HG02623 (cell line): ENCODE measurements at regions not wholly inside any gene's neighbourhood (a gene's known extent, or its start where the extent isn't known, plus 50 kb on each side); places are given as distances from the start of the nearest gene placed in this dataset.

ENCODE experiments used
- ATAC-seq: cut with Tn5 transposase; IDR thresholded peaks from one replicate; pipeline ENCODE4 v1.9.1; 2021; ENCODE audit warnings: moderate library complexity; ENCODE audit not compliant: unreplicated experiment

DNA sequence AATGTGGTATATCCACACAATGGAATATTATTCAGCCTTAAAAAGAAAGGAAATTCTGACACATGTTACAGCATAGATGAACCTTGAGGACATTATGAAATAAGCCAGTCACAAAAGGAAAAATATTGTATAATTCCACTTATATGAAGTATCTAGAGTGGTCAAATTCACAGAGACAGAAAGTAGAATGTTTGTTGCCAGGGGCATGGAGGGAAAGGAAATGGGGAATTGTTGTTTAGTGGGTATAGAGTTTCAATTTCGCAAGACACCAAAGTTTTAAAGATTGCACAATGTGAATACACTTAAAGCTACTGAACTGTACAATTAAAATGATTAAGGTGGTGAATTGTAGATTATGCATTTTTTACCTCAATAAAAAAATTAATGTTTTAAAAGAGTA, 92.9 kb downstream of the TXNL1 start:
- ATAC-seq: no peak

DNA sequence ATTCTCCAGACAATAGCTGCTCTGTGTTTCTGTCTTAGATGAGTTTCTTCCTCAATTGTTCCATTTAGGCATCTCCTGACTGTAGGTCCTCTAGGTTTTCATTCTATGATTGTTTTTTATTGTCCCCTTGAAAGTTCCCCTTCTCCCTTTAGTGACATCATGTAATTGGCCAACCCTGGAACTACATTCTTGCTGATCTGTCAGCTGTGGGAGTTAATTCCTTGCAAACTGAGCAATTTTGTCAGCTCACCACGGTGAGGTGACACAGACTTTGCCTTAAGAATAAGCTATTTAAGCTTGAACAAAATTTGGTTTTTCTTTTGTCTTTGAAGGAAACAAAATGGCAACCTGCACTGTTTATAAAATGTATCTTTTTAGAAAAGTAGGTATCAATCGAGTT, 95.9 kb downstream of the TXNL1 start:
- no peak for ATAC-seq

DNA sequence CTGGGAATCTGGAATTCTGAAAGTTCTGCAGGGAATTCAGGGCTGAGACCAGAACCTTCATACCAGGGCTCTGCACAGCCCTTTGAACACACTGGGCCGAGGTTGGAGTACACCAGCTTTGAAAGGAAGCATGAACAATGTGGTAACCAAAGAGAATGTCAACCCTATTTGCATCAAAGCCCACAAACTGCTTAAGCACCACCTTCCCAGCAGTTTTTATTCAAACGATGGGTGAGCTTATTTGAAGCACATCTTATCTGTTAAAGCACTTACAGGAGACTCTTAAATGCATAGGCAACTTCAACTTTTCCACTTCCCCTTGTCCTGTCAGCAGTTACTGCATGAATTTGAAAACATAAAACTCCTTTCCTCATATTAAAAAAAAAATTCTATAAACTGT, 96.6 kb downstream of the TXNL1 start:
- ATAC-seq: no peak

DNA sequence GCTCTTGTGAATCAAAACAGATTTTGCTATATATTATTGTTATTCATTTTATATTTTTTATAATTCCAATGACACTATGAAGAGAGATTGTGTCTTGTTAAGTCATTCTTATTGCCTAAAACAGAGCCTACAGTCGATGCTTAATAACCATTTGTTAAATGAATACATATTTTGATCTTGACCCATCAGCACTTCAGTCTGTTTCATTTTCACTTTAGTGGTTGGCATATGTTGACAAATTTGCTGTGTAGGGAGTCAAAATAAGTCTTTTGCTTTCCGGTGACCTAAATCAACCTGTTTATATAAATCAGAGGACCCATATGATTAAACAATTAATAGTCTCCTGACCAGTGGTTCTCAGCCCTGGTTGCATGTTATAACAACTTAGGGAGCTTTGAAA, 97.1 kb downstream of the TXNL1 start:
- no peak for ATAC-seq

DNA sequence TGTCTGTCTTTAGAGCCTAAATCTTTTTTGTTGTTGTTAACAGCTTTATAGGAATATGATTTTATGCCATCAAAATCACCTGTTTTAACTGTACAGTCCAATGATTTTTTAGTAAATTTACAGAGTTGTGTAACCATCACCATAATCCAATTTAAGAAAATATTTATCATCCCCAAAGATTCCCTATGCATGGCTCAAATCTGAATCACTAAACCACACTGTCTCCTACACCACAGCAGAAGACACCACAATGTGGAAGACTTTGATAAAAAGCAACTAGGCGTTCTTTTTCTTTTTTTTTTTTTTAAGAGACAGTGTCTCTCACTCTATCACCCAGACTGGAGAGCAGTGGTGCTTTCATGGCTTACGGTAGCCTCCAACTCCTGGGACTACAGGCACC, 99.6 kb downstream of the TXNL1 start:
- no peak for ATAC-seq

DNA sequence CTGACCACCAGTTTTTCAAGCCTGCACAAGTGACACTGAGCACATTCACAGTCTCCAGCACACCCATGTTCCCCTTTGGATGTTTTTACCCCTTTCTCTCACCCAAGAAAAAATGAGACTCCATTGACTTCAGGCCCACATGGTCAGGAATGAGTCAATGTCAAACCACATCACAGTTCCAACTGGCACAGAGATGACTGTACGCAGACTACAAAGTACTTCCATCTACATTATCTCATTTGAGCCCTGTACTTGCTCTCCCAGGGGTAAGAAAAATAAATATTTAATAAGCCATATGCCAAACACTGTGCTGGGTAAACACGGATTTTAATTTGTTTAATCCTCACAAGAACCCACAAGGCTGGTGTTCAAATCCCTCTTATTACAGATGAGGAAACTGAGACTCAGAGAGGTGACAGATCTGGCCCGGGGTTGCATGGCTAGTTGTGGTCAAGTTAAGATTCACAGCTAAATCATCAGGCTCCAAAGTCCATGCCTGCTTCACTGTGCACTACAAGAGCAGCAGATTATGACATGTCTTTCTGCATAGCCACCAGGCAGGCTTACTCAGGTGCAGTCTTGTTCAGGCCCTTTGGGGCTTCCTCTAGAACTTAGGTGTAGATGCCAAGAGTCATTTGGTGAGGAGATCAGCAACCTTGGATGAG, 106.1 kb downstream of the TXNL1 start:
- peak; percentile 88 for ATAC-seq

DNA sequence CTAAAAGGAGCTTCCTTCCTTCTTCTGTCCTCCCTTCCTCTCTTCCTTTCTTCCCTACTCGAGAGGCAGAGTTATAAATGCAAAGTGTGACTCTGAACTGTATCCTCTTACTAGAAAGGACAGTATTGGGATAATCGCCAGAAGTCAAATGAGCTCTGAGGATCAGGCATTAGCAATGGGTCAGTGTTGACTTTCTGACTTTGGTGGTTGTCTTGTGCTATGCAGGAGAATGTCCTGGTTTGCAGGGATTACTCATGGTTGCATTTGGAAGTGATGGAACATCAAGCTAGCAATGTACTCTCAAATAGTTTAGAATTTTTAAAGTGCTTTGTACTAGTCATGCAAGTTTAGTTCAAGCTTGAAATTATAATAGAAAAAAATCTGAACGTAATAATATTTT, 115.6 kb downstream of the TXNL1 start:
- no peak for ATAC-seq

DNA sequence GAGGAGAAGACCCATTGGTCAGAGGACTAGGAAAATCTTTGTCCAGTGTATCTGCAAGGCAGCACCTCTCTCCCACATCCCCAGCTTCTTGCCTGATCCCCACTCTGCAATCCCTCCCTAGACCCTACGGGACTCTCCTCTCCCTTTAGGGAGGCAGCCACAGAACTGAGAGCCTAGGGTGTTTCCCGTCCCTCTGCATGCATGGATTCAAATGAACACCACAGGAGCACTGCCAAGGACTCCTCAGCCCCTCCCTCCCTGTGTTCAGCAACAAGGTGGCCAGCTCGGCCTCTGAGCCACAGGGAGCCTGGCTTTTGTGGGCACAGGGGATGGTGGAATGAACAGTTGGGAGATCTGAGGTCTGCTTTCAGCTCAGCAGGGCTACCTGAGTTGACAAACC, 117.1 kb downstream of the TXNL1 start:
- ATAC-seq: no peak

DNA sequence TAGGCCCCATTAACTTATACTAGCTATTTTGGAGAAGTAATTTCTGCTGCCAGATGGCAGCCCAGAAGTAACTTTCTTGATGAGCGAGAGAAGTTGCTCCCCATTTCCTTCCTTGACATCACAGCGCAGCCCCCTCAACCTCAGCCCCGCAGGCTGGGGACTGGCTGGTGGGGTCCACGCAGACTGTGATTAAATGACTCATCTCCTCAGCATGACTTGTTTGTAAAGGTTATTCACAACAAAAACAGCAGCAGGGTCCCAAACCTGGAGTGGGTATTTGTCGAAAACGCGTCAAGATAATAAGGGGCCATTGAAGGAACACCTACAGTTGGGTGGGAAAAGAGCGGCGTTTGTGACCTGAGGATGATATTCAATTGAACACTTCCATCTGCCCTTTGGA, 120.6 kb downstream of the TXNL1 start:
- no peak for ATAC-seq

DNA sequence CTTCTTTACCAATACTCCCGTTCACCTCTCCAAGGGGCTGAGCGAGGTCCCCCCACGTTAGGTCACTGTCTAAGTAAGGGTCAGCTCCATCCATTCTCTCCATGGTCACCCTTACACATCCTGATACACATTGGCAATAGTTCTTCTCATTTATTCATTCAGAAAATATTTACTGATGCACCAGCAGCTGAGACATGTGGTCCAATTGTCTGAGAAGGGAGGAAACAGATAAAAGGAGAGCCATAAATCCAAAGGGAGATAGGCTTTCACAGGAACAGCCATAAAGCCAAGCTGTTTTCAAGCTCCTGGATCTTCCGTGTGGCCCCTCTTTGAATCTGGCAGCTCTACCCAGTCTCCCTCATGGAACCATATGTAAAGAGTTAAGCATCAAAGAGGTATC, 121.2 kb downstream of the TXNL1 start:
- no peak for ATAC-seq

DNA sequence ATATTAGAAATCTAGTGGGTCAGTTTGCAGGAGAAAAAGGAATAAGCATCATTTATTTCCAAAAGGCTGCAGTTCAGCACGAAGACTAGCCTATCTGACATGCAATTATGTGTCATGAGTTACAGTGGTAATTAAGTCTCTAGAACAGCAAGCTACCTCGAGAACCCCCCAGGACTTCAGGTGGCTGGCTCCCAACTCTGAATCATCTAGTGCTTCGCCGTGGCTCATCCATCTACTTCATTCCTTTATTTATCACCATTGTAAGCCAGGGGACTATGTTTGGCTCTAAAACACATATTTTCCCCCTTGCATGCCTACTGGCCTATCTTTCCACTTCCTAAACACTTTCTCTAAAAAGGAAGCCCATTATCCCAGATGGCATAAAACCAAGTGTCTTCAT, 121.6 kb downstream of the TXNL1 start:
- ATAC-seq: no peak

DNA sequence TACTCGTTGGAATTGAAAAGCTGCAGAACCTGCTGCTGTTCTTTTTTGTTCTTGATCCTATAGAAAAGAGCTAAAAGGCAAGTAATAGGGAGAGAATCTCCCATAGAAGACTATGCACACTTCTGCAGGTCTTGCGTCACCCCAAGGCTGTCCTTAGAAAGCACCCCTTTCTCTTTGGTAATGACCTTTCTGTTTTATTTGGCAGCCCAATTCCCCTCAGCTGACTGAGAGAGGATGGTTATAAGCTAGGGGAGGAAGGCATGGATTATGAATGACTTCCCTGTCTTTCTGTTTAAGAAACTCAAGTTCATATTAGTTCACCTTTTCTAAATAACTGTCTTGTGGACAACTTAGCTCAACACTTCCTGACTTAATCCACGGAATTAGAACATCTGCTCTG, 122.9 kb downstream of the TXNL1 start:
- ATAC-seq: no peak

DNA sequence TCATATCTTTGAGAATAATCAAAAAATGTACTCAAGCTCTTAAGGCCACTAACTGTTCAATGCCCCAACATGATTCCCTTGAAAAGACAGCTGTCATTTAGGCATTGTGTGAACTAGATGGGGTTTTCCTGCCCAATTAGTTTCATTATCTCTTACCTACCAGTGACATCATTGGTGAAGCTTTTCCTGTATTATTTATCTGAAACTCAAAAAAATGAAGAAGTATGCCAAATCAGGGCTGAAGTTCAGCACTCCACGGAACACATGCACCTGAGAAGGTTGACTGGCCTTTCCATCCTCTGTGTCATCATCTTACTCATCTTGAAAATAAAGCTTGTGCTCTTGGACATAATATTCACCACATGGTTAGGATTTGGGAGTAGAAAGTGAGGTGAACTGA, 126.4 kb downstream of the TXNL1 start:
- no peak for ATAC-seq

DNA sequence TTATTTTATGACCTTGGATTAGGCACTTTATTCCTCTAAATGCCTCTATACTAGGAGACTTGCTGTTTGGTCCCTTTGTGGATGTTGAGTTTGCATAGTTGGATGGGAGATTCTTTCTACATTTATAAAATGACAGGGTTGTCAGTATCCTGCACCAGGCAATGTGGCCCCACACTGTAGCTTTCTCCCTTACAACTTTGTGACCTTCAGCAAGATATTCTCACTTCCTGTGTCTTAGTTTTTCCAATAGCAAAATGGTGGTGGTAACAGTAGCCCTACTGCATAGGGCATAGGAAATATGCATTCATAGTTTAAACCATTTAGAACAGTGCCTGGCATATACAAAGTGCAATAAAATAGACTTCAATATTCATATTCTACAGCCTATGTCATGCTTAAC, 128.3 kb downstream of the TXNL1 start:
- ATAC-seq: no peak

DNA sequence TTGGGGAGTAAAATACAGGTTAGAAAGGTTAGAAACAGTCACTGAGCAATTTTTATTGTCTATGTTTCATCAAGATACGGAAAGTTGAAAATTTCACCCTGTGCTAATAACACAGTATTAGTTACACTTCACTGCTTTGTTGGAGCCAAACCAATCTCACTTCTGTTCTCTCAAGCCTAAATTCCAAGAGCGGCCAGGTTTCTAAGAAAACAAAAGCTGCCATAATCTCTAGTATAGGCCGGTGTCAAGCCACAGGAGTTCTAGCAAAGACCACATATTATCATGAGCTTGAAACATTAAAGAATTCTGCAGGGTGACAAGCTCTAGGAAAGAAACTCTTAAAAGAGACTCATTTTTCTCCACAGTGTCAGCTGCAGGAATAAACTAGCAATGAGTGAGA, 128.7 kb downstream of the TXNL1 start:
- no peak for ATAC-seq

DNA sequence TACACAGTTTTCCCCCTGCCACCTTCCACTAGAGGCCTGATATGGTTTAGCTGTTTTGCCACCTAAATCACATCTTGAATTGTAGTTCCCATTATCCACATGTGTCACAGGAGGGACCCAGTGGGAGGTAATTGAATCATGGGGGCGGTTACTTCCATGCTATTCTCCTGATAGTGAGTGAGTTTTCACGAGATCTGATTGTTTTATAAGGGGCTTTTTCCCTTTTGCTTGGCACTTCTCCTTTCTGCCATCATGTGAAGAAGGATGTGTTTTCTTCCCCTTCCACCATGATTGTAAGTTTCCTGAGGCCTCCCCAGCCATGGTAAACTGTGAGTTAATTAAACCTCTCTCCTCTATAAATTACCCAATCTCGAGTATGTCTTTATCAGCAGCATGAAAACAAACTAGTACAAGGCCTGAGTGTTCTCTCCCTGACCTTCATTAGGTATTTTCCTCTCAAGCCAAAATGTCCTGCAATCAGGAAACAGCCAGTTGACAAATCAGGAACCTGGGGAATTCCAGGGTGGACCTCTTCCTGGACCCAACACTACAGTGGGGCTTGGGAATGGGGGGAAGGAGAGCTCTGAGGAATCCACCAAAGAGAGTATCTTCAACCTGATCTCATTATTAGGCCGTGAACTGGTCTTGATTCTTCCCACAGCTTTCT, 129.9 kb downstream of the TXNL1 start:
- no peak for ATAC-seq

DNA sequence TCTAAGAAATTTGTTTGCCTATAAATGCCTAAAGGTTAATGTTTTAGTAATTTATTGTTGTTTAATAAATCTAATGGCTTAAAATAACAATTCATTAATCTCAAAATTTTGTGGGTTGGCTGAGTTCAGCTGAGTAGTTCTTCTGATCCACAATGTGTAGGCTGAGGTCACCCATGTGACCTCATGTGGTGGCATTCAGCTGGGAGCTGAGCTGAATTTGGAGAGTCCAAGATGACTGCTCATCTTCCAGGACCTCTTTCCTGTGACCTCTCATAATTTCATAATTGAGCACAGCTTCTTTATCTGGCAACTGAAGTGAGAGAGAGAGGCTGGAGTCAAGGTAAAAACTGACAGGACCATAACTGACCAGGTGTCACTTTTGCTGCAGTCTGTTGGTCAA, 132.4 kb downstream of the TXNL1 start:
- no peak for ATAC-seq

DNA sequence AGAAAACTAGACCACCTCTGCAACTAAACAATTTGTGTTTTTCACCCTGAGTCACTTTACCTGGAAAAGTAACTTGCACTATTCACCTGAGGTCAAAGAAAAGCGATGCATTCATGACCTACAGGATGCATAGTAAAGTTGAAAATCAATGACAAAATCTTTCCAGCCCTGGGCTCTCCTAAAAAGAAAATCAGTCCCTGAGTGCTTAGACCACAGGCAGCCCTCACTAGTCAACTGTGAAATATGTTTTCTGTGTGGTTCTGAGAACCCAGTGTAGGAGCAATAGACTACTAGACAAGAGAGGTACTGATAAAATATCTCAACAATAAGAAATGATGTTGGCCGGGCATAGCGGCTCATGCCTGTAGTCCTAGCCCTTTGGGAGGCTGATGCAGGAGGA, 133.1 kb downstream of the TXNL1 start:
- ATAC-seq: no peak

DNA sequence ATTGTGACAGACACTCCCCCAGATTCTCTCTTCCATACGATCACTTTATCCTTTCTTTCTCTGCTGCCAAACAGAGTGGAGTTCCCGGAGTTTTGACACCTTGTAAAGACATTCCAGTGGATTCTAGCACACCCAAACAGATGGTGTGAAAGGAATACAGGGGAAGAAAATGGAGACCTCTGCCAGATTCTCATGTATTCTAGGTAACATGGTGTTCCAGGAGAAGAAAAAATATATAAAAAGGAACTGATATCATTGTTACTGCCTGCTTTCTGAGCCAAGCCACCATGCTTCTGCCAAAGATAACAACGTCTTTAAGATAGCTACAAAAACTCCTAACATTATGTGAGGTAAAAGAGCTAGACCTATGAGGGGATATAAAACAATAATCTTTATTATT, 136.5 kb downstream of the TXNL1 start:
- ATAC-seq: no peak

DNA sequence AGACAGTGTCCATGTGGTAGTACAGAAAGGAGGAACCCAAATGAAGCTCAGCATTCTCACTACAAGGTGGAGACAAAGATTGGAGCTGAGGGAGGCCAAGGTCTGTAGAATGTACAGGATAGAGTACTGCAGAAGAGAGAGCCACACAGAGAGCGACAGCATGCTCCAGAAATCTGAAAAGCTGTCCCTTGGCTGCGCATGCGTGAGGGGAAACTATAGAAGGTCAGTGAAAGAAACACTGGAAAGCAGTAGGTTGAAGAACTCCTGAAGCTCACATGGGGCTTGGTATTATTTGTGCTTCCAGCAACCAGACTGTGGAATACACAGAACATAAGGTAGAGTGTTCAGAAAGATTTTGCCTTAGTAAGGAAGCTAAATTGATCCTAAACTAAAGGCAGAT, 142.5 kb downstream of the TXNL1 start:
- no peak for ATAC-seq

DNA sequence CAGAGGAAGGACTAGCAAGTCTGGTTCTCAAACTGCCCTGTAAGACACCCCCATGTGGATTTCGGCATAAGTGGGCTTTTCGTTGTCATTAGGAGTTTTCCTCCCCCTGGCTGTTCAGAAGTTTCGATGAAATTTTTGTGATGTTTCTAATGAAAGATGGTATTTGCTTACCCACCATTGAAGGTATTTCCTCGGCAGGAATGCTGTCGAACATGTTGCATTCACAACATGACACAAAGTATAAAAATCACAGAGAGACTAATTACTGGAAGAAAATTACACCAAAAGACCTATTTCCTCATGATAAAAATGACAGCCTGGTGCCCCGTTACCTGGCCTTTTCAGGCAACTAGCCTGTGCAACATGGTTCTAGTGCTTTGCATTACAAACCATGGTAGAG, 144.9 kb downstream of the TXNL1 start:
- ATAC-seq: no peak

DNA sequence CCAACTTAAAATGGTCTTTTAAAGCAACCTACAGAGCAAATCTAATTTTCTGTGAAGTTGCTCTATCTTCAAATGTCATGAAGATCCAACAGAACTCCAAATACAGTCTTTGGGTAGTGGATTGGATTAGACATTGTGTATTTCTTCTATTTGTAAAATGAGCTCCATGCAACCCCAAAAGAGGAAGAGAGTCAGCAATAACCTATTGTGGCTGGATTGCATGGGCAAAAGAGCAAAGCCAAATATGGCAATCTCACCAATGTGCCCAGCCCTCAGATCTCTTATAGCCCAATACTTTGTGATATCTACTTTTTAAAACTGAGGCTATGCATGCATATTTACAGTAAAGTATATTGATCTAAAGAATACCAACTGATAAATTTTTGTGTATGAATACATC, 146.3 kb downstream of the TXNL1 start:
- no peak for ATAC-seq

DNA sequence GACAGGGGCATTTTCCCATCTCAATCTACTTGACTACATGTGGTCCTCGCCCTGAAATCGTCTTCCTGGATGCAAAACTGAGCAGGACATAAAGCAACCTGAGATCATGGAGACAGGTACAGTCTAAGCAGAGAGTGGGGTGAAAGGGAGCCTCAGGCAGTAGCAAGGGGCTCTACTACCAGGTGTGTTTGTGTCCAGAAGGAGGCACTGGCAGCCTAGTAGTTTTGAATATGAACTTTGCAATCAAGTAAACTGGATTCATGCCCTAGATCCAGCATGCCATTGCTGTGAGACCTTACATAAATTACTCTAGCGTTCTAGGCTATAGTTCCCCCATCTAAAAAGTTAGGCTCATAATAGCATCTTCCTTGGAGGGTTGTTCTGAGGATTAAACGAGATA, 147.4 kb downstream of the TXNL1 start:
- no peak for ATAC-seq
